ENCODE measurements at regions not wholly inside any gene's neighbourhood (a gene's known extent, or its start where the extent isn't known, plus 50 kb on each side); places are given as distances from the start of the nearest gene placed in this dataset.
A peak's percentile ranks its signal among the peaks of the same experiment; 100 is the strongest.

- H3K27ac Mint-ChIP-seq: no peak overlapping the region
- H3K9me3 Mint-ChIP-seq: no peaks in the 10 kb centered on the region
- Histone ChIP-seq H3K36me3 (ENCODE audit: control insufficient read depth, insufficient read depth, low read length) (no peaks in the 10 kb centered on the region), H3K9me3 (ENCODE audit: control insufficient read depth, low read length) (no peaks in the 10 kb centered on the region), H3K9ac (ENCODE audit: extremely low read depth, low read length, poor library complexity, severe bottlenecking) (no peak overlapping the region), H3K27ac (ENCODE audit: low read depth, low read length) (no peak overlapping the region), H3K4me1 (ENCODE audit: control insufficient read depth, insufficient read depth, low read length) (no peaks in the 10 kb centered on the region), H3K4me3 (ENCODE audit: low read length) (no peak overlapping the region), H3K27me3 (ENCODE audit: control insufficient read depth, insufficient read depth, low read length, poor library complexity, severe bottlenecking) (no peaks in the 10 kb centered on the region)
- no peaks in the 10 kb centered on the region for H3K36me3 Mint-ChIP-seq (ENCODE audit: low read depth)
- H3K4me1 Mint-ChIP-seq: no peaks in the 10 kb centered on the region
- H3K27me3 Mint-ChIP-seq (ENCODE audit: insufficient read depth): peaks cover 2% of the 10 kb centered on the region
- H3K4me3 Mint-ChIP-seq: no peak overlapping the region
- TF ChIP-seq CTCF (conservative IDR thresholded peaks at IDR 0.05): no peak
- WGBS, 2 experiments (ENCODE audit: insufficient coverage in 1 of 2, insufficient read length in 1 of 2): 83% methylated on average over 4 of the region's 4 CpGs
- no peak for DNase-seq
These were observed 250.0 kb upstream of the SLCO3A1 start for GRCh38 chr15:91603384-91604080.

- H3K4me1 ChIP-seq (ENCODE audit: control insufficient read depth, insufficient read depth, low read length): no peaks in the 10 kb centered on the region
- no peaks in the 10 kb centered on the region for H3K27me3 ChIP-seq (ENCODE audit: control insufficient read depth, insufficient read depth, low read length, poor library complexity, severe bottlenecking)
- H3K27ac Mint-ChIP-seq: no peak overlapping the region
- no peak overlapping the region for H3K4me3 ChIP-seq (ENCODE audit: low read length)
- TF ChIP-seq CTCF (conservative IDR thresholded peaks at IDR 0.05): no peak
- H3K4me3 Mint-ChIP-seq: no peak overlapping the region
- H3K9me3 ChIP-seq (ENCODE audit: control insufficient read depth, low read length): no peaks in the 10 kb centered on the region
- peaks cover 2% of the 10 kb centered on the region for H3K27me3 Mint-ChIP-seq (ENCODE audit: insufficient read depth)
- H3K9ac ChIP-seq (ENCODE audit: extremely low read depth, low read length, poor library complexity, severe bottlenecking): no peak overlapping the region
- no peaks in the 10 kb centered on the region for H3K9me3 Mint-ChIP-seq
- H3K36me3 ChIP-seq (ENCODE audit: control insufficient read depth, insufficient read depth, low read length): no peaks in the 10 kb centered on the region
- DNase-seq: no peak
- 83 to 88% methylated on average over 4 of the region's 5 CpGs for WGBS, 2 experiments (ENCODE audit: insufficient coverage in 1 of 2, insufficient read length in 1 of 2)
- H3K4me1 Mint-ChIP-seq: no peaks in the 10 kb centered on the region
- no peak overlapping the region for H3K27ac ChIP-seq (ENCODE audit: low read depth, low read length)
- H3K36me3 Mint-ChIP-seq (ENCODE audit: low read depth): no peaks in the 10 kb centered on the region
These were observed 249.4 kb upstream of the SLCO3A1 start for GRCh38 chr15:91604122-91604521.

- H3K27ac ChIP-seq (ENCODE audit: low read depth, low read length): no peak overlapping the region
- Mint-ChIP-seq H3K4me3 (no peak overlapping the region), H3K36me3 (ENCODE audit: low read depth) (no peaks in the 10 kb centered on the region), H3K9me3 (no peaks in the 10 kb centered on the region), H3K27me3 (ENCODE audit: insufficient read depth) (no peaks in the 10 kb centered on the region), H3K4me1 (no peaks in the 10 kb centered on the region), H3K27ac (no peak overlapping the region)
- H3K4me3 ChIP-seq (ENCODE audit: low read length): no peak overlapping the region
- H3K36me3 ChIP-seq (ENCODE audit: control insufficient read depth, insufficient read depth, low read length): no peaks in the 10 kb centered on the region
- no peaks in the 10 kb centered on the region for H3K9me3 ChIP-seq (ENCODE audit: control insufficient read depth, low read length)
- H3K9ac ChIP-seq (ENCODE audit: extremely low read depth, low read length, poor library complexity, severe bottlenecking): no peak overlapping the region
- no peak for DNase-seq
- TF ChIP-seq CTCF (conservative IDR thresholded peaks at IDR 0.05): peak; percentile 9
- no peaks in the 10 kb centered on the region for H3K27me3 ChIP-seq (ENCODE audit: control insufficient read depth, insufficient read depth, low read length, poor library complexity, severe bottlenecking)
- WGBS, 2 experiments (ENCODE audit: insufficient coverage in 1 of 2, insufficient read length in 1 of 2): 75 to 100% methylated on average over 2 of the region's 2 CpGs
- H3K4me1 ChIP-seq (ENCODE audit: control insufficient read depth, insufficient read depth, low read length): no peaks in the 10 kb centered on the region
These were observed 247.9 kb upstream of the SLCO3A1 start for GRCh38 chr15:91605576-91605975.
